ENCODE measurements at regions not wholly inside any gene's neighbourhood (a gene's known extent, or its start where the extent isn't known, plus 50 kb on each side); places are given as distances from the start of the nearest gene placed in this dataset.
A peak's percentile ranks its signal among the peaks of the same experiment; 100 is the strongest.

DNA sequence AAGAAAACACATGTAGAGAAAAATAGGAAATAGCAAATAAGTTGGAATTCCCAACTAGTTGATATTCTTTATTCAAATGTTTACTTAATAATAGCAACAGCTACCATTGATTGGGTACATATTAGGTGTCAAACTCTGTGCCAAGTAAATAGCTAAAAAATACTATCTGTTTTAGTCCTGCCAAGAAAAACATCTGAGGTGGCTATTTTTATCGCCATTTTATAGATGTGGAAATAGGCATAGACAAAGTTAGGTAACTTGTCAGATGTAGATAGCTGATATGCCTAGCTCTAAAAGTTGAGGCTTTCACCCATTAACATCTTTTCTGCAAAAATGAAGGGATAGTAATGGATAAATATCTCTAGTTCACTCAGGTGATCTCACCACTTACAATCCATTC lies 549.2 kb upstream of the ID4 start:
- Mint-ChIP-seq H3K27ac (no peak overlapping the region), H3K4me3 (no peak overlapping the region), H3K36me3 (ENCODE audit: low read depth) (no peaks in the 10 kb centered on the region), H3K27me3 (ENCODE audit: low read depth, poor library complexity) (peaks cover 5% of the 10 kb centered on the region), H3K4me1 (peaks cover 13% of the 10 kb centered on the region), H3K9me3 (no peaks in the 10 kb centered on the region)
- DNase-seq: no peak
- no peak for TF ChIP-seq CTCF (IDR thresholded peaks at IDR 0.05)

- DNase-seq: no peak
- Mint-ChIP-seq H3K4me3 (no peak overlapping the region), H3K4me1 (peaks cover 13% of the 10 kb centered on the region), H3K27ac (no peak overlapping the region), H3K27me3 (ENCODE audit: low read depth, poor library complexity) (no peaks in the 10 kb centered on the region), H3K9me3 (no peaks in the 10 kb centered on the region), H3K36me3 (ENCODE audit: low read depth) (no peaks in the 10 kb centered on the region)
- no peak for TF ChIP-seq CTCF (IDR thresholded peaks at IDR 0.05)
These were observed 547.7 kb upstream of the ID4 start for GRCh38 chr6:19289457-19289856.

GRCh38 chr6:19297880-19298279 lies 539.3 kb upstream of the ID4 start:
- peak overlapping the region; percentile 11 for H3K27ac Mint-ChIP-seq
- peaks cover 39% of the 10 kb centered on the region for H3K4me1 Mint-ChIP-seq
- H3K9me3 Mint-ChIP-seq: peaks cover 5% of the 10 kb centered on the region
- H3K36me3 Mint-ChIP-seq (ENCODE audit: low read depth): no peaks in the 10 kb centered on the region
- no peaks in the 10 kb centered on the region for H3K27me3 Mint-ChIP-seq (ENCODE audit: low read depth, poor library complexity)
- no peak overlapping the region for H3K4me3 Mint-ChIP-seq
- no peak for TF ChIP-seq CTCF (IDR thresholded peaks at IDR 0.05)
- DNase-seq: no peak

GRCh38 chr6:19298421-19298820 lies 538.7 kb upstream of the ID4 start:
- Mint-ChIP-seq H3K36me3 (ENCODE audit: low read depth) (no peaks in the 10 kb centered on the region), H3K9me3 (peaks cover 5% of the 10 kb centered on the region), H3K27me3 (ENCODE audit: low read depth, poor library complexity) (no peaks in the 10 kb centered on the region), H3K4me3 (no peak overlapping the region), H3K4me1 (peaks cover 45% of the 10 kb centered on the region), H3K27ac (no peak overlapping the region)
- DNase-seq: no peak
- no peak for TF ChIP-seq CTCF (IDR thresholded peaks at IDR 0.05)

DNA sequence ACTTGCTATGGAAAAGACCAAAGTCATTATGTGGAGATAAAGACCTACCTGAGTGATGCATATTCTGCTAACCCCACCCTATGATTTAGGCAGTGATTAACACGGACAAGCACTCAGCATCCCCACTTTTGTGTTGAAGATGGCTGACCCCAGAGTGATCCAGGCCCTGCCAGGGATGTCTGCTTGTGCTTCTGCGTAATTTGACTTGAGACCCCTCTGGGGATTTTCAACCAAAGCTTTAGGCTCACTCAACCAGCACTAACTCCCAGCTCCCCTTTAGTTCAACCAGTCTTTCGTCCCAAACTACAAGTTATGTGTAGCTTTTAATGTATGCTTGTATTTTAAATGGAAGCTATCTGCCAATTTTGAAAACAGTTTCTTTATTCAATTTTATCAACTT lies 538.0 kb upstream of the ID4 start:
- Mint-ChIP-seq H3K4me1 (peaks cover 52% of the 10 kb centered on the region), H3K27ac (no peak overlapping the region), H3K36me3 (ENCODE audit: low read depth) (no peaks in the 10 kb centered on the region), H3K27me3 (ENCODE audit: low read depth, poor library complexity) (no peaks in the 10 kb centered on the region), H3K9me3 (peaks cover 5% of the 10 kb centered on the region), H3K4me3 (no peak overlapping the region)
- no peak for DNase-seq
- TF ChIP-seq CTCF (IDR thresholded peaks at IDR 0.05): no peak

GRCh38 chr6:19301980-19302379 lies 535.2 kb upstream of the ID4 start:
- peak overlapping the region; percentile 80 for H3K27ac Mint-ChIP-seq
- H3K36me3 Mint-ChIP-seq (ENCODE audit: low read depth): no peaks in the 10 kb centered on the region

More at GRCh38 chr6:19301980-19302379, 535.2 kb upstream of the ID4 start:
- TF ChIP-seq CTCF (IDR thresholded peaks at IDR 0.05): no peak
- H3K9me3 Mint-ChIP-seq: peaks cover 5% of the 10 kb centered on the region
- H3K4me3 Mint-ChIP-seq: peak overlapping the region; percentile 44
- H3K4me1 Mint-ChIP-seq: peaks cover 61% of the 10 kb centered on the region
- no peaks in the 10 kb centered on the region for H3K27me3 Mint-ChIP-seq (ENCODE audit: low read depth, poor library complexity)
- no peak for DNase-seq

Measured in nephron progenitor cell (in vitro differentiated cells).